Skin of body (tissue), 1 donor: ENCODE measurements at regions not wholly inside any gene's neighbourhood (a gene's known extent, or its start where the extent isn't known, plus 50 kb on each side); places are given as distances from the start of the nearest gene placed in this dataset.

Experiments
- DNase-seq: peaks from one replicate; lab custom pipeline; 2025; lab: John Stamatoyannopoulos, UW

DNA sequence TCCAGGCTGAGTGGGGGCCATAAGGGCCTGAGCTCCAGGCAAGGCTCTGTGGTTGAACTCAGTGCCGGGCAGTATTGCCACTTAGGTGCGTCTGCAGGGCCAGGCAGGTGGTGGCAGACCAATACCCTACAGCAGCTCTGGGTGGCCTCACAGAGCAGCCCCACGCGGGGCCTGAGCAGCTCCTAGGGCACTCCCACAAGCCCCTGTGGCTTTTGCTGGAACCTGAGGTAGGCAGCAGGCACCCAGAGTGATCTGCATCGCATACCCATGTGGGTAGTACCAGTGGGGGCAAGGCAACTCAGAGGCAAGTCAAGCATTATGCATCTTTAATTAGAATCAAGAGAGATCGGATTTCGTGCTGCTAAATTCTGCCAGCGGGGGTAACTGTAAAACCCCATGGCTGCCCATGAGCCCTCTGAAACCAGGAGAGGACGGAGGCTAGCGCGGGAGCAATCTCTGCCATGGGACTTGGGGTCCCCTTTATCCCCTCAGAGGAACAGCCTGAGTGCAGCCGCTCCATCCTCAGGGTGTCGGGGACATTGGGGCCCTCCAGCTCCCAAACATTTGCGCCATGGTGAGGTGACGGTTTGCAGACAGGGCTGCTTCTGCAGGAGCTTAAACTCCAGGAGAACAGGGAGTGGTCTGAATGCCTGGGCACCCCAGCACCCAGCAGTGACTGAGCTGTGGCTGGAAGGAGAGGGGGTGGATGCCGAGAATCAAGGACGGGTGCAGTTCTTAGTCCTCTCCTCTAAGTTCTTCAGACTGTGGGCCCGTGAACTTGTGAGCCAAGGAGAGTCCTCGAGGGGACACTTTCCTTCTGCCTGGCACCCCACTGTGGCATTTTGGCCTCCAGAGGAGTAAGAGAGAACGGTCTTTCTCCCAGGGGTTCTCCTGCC lies 62.4 kb upstream of the PCSK6 start:
- DNase-seq: no peak

DNA sequence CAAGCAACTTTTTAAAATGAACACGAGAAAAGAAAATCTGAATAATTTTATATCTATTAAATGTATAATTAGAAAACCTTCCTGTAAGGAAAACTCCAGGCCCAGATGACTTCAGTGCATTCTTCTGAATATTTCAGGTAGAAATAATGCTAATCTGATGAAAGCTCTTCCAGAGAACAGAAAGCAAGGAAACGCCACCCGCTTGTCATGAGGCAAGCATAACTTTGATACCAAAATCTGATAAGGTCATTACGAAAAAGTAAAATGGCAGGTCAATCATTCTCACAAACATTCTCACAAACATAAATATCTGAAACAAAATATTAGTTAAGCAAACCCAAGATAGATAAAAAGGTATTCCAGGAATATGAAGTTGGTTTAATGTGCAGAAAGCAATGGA lies 60.6 kb upstream of the PCSK6 start:
- no peak for DNase-seq

DNA sequence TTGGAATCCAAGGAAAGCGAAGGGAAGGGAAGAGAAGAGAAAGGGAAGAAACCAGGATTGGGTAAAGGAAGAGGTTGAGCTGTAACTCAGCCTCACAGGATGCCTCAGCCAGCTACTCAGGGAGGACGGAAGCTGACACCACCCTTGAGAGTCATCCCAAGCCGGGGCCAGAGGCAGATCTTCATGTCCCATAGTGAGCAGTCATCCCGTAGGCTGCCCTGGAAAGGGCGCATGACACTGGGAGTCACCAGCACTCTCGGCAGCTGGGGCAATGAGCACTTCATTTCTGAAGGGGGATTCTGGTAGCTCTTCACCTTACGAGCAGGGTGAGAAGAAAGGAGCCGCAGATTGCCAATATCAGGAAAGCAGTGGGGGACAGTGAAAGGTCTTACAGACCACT lies 60.1 kb upstream of the PCSK6 start:
- no peak for DNase-seq

- no peak for DNase-seq
Measured at GRCh38 chr15:101547737-101548136, 58.2 kb upstream of the PCSK6 start.

- DNase-seq: no peak
Measured at GRCh38 chr15:101545548-101546505, 56.3 kb upstream of the PCSK6 start.

DNA sequence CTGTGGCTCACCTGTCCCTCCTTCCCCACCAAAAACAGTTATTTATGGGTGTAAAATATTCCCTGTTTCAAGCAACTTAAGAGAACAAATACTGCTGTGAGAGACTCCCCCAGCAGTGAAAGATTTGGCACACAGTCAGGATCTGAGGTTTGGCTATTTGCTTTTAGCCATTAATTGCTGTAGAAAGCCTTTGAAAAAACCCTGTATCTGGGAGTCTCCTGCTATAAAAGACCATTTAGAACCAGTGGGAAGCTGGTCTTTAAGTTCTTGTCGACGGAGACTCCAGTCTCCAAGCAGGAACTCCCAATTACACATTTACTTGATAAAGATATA lies 55.1 kb upstream of the PCSK6 start:
- no peak for DNase-seq

- no peak for DNase-seq
Measured at GRCh38 chr15:101543926-101544612, 54.6 kb upstream of the PCSK6 start.

- no peak for DNase-seq
Measured at GRCh38 chr15:101543431-101543830, 53.9 kb upstream of the PCSK6 start.

GRCh38 chr15:101543026-101543390 lies 53.5 kb upstream of the PCSK6 start:
- DNase-seq: no peak

GRCh38 chr15:101542306-101543025 lies 53.0 kb upstream of the PCSK6 start:
- DNase-seq: no peak

GRCh38 chr15:101541501-101542292 lies 52.2 kb upstream of the PCSK6 start:
- DNase-seq: no peak

- DNase-seq: no peak
Measured at GRCh38 chr15:101540480-101541239, 51.2 kb upstream of the PCSK6 start.

- DNase-seq: no peak
Measured at GRCh38 chr15:101539930-101540329, 50.4 kb upstream of the PCSK6 start.

DNA sequence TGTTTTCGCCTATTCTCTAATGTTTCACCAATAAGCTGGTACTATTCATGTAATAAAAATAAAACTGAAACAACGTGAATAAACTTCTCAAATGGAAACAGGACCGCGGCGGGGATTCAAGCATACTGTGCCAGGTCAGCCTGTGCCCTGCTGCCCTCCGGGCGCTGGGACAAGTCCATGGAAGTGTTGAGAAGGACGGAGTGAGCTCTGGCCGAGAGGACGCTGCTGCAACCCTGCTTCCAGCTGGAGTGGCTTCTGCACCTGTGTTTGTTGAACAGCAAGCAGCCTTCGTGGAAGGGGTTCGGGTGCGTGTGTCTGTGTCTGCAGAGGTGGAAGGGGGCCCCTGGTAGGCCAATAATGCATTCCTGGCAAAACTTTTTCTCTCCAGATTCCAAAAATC lies 50.0 kb upstream of the PCSK6 start:
- DNase-seq: no peak
